Bone marrow (tissue), 2 donors: ENCODE measurements at regions not wholly inside any gene's neighbourhood (a gene's known extent, or its start where the extent isn't known, plus 50 kb on each side); places are given as distances from the start of the nearest gene placed in this dataset.
"Not testable (repeated sequence)": the region's sequence is repeated elsewhere in the genome, so short reads cannot be mapped to it uniquely, and the experiment has no call there.

ENCODE experiments used
- DNase-seq, 2 donors: peaks; one replicate each; lab custom pipeline; 2025; lab: John Stamatoyannopoulos, UW

- DNase-seq: no peak
Observed at GRCh38 chr7:4523873-4524272, 158.2 kb upstream of the FOXK1 start.

DNA sequence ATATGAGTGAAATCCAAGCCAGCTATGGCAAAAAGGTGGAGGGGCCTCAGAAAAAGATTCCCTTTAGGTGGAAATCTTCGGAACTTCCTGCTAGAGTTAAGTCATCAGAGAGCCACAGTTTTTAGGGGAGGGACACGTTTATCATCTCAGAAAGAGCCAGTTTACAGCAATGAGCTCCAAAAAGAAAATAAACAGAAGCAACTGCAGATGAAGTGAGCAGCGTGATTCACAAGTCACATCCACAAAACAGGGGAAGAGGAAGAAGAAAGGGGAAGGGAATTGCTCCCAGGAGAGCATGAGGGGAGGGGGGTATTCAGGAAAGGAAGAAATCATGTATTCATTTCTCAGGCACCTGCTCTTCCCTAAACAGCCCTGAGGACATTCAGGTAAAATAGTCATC, 156.2 kb upstream of the FOXK1 start:
- no peak for DNase-seq

GRCh38 chr7:4527988-4528636, 154.0 kb upstream of the FOXK1 start:
- DNase-seq: no peak

- DNase-seq: no peak
Observed at GRCh38 chr7:4531236-4531635, 150.9 kb upstream of the FOXK1 start.

DNA sequence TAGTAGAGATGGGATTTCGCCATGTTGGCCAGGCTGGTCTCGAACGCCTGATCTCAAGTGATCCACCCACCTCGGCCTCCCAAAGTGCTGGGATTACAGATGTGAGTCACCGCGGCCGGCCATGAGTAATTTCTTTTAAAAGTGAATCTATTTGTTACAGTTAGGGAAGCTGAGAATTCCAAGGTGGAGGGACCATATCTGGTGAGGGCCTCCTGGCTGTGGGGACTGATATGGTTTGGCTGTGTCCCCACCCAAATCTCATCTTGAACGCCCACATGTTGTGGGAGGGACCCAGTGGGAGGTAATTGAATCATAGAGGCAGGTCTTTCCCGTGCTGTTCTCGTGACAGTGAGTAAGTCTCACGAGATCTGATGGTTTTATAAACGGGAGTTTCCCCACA, 148.8 kb upstream of the FOXK1 start:
- not testable (repeated sequence) for DNase-seq

DNA sequence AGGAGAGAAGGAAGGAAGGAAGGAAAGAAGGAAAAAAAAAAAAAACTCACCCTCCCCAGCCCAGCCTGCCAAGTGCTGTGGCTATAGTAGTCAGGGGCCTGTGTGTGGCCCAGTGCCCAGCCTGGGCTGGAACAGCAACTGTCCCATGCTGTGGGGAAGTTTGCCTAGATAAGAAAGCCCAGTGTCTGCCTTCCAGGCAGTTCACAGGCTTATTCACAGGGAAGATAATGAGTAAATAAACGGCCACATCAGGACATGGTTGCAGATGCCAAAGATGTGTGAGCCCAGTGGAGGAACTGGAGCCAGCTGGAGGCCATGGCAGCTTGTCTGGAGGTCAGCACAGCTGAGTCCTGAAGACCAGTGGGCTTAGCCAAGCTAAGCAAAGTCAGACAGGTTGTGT, 132.4 kb upstream of the FOXK1 start:
- no peak for DNase-seq

- no peak for DNase-seq
Observed at GRCh38 chr7:4550117-4550516, 132.0 kb upstream of the FOXK1 start.

DNA sequence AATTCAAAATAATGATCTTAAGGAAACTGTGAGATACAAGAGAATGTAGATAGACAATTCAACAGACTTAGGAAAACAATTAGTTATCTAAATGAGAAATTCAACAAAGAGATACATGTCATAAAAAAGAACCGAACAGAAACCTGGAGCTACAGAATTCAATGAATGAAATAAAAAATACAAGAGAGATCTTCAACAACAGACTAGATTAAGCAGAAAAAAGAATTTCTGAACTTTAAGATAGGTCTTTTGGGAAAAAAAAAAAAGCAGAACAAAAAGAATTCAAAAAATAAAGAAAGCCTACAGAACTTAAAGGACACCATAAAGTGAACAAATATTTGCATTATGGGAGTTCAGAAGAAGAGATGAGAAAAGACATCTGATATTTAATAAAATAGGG, 129.1 kb upstream of the FOXK1 start:
- no peak for DNase-seq

DNA sequence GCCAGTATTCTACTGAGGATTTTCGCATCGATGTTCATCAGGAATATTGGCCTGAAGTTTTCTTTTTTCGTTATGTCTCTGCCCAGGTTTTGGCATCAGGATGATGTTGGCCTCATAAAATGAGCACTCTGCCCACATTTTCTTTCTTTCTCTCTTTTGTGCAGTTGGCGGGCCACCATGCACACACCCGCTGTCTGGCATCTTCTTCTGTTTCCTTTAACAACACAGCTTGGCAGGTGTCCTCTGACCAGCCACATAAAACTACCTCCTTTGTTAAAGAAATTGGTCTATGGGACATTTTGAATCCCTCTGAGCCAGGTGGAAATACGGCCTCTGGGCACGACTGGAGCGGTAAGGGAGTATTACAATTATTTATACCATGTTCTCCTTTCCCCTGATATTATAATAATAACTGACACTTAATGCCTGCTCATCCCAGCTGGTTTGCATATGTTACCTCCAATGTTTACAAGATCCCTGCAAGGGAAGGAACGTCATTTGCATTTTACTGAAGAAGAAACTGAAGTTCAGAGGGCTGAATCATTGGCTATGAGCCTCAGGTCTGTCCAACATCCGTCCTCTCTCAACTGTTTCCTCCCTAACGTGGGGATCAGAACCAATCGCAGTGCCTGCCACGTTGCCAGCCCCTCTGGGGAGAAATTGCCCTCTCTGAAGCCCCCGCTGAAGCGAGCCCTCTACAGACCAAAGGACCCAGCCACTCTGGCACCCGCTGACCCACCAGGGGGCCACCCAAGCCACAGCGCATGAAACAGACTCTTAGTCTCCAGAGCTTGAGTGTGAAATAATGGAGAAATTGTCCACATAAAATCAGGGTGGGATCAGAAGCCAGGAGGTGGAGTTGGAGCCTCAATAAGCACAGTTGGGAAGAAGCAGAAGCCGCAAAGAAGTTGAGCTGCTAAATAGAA, 125.0 kb upstream of the FOXK1 start:
- no peak for DNase-seq

DNA sequence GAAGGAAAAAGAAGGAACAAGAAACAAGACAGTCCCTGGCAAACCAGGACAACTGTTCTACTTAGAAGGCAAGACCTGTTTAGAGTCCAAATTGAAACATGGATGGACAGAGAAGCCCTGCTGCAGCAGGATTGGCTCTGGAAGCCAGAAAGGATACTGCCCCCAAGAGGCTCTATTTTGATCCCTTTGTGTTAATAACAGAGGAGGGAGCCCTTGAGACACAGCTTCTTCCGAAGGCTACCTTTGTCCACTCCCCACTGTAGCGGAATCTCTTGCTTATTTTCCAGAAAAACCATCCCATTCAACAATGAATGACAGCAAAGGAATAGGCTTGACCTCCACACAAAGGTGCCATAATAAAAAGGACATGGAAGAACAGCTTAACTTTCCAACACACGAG, 120.3 kb upstream of the FOXK1 start:
- DNase-seq: no peak

DNA sequence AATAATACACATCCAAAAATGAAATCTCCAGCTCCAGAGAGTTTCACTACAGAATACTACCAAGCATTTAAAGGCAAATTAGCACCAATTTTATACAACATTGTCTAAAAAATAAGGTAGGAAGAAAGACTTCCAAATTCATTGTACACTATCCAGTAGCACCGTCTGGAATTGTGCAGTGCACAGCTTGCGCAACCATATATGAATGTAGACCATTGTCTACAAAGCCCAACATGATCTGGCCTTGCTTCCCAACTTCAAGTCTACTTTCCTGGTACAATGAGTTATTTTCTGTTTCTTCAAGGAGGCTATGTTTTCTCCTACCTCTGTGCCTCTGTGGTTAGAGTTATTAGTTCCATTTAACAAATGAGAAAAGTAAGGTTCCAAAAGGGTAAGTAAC, 115.4 kb upstream of the FOXK1 start:
- DNase-seq: no peak

- no peak for DNase-seq
Observed at GRCh38 chr7:4574851-4575250, 107.2 kb upstream of the FOXK1 start.

- no peak for DNase-seq
Observed at GRCh38 chr7:4575254-4575653, 106.8 kb upstream of the FOXK1 start.

- DNase-seq: no peak
Observed at GRCh38 chr7:4602905-4603842, 78.9 kb upstream of the FOXK1 start.

DNA sequence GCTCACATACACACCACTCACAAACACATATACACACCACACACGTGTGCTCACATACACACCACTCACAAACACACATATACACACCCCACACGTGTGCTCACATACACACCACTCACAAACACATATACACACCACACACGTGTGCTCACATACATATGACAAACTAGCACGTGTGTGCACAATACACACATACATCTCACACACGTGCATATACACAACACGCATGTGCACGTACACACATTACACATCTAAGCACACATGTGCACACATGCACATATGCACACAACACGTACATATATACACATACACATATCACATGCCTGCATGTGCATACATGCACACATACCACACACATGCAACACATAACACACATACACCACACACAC, 78.3 kb upstream of the FOXK1 start:
- no peak for DNase-seq

- no peak for DNase-seq
Observed at GRCh38 chr7:4604456-4604940, 77.6 kb upstream of the FOXK1 start.

GRCh38 chr7:4606797-4607196, 75.3 kb upstream of the FOXK1 start:
- DNase-seq: no peak

DNA sequence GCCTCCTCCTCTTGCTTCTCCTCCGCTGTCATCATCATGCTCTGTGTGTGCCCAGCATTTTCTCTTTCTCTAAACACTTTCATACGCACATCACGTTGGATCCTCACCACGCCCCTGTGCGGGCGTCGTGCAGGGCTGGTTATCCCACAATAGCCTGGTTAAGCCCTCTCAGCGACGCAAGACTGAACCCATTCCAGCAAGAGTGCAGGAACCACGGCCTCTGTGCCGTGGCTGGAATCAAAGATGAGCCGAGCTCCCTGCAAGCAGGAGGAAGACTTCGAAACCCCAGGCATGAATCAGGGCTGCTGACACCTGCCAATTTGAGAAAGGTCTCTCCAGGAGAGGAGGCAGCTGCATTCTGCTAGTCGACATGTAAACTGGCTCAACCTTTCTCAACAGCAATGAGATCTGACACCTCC, 74.8 kb upstream of the FOXK1 start:
- no peak for DNase-seq

DNA sequence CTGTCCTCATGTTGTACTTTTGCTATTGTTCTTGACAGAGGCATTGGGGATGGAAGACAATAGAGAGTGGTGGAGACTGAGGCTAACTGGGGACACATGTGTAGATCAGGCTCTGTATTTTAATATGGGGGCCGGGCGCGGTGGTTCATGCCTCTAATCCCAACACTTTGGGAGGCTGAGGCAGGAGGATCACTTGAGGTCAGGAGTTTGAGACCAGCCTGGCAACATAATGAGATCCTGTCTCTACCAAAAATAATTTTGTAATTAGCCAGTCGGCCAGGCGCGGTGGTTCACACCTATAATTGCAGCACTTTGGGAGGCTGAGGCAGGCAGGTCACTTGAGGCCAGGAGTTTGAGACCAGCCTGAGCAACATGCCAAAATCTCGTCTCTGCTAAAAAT, 72.5 kb upstream of the FOXK1 start:
- DNase-seq: not testable (repeated sequence)

GRCh38 chr7:4610768-4611467, 71.2 kb upstream of the FOXK1 start:
- DNase-seq: peak; percentile 3 to 56

GRCh38 chr7:4612237-4612636, 69.9 kb upstream of the FOXK1 start:
- DNase-seq: no peak
